ENCODE measurements at regions not wholly inside any gene's neighbourhood (a gene's known extent, or its start where the extent isn't known, plus 50 kb on each side); places are given as distances from the start of the nearest gene placed in this dataset.

DNA sequence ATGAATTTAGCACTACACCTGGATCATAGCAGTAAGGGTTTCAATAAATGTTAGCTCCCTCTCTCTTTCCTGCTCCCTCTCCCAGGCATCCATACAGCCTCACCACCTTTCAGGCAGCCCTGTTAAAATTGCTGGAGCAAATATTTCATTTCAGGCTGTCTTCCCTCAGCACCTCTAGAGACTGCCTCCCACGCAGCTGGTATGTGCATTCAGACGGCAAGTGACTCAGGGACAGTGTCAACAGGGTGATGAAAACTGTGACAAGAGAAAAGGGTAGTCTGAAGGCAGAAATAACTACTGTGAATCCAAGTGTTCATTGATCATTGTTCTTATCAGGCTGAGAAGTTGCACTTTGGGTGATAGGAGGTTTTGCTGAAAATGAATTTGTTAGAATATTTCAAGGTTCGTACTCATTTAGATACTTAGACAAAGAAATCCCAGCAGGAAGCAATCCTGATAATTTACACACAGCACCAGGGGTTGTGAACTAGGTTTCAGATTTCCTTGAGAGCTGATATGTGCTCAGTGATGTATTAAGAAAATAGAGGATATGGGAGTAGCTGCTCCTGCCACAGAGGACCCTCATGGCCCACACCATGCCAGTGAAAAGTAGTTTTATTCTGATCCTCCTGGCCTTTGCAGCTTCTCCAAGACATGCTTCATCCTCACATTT, 424.2 kb downstream of the FGF13 start:
- Histone ChIP-seq H3K4me1 (ENCODE audit: control insufficient read depth in 2 of 3, insufficient read depth in 2 of 3, low read depth in 1 of 3, low read length in 3 of 3) (no peaks in the 10 kb centered on the region), H3K9me3 (ENCODE audit: control insufficient read depth in 2 of 3, insufficient read depth in 1 of 3, low read length in 3 of 3) (no peaks in the 10 kb centered on the region), H3K4me3 (ENCODE audit: low read length in 3 of 3) (no peak overlapping the region), H3K27ac (ENCODE audit: low read depth in 2 of 2, low read length in 2 of 2) (no peak overlapping the region), H3K9ac (ENCODE audit: low read length in 3 of 3) (no peak overlapping the region), H3K27me3 (ENCODE audit: control insufficient read depth, insufficient read depth, low read length) (no peaks in the 10 kb centered on the region), H3K36me3 (ENCODE audit: control insufficient read depth in 2 of 3, insufficient read depth in 3 of 3, low read length in 3 of 3) (no peaks in the 10 kb centered on the region)
- intact Hi-C loops (cut with DNase I), result no loop called here
- no peak for FAIRE-seq
- TF ChIP-seq, protein P1, sequence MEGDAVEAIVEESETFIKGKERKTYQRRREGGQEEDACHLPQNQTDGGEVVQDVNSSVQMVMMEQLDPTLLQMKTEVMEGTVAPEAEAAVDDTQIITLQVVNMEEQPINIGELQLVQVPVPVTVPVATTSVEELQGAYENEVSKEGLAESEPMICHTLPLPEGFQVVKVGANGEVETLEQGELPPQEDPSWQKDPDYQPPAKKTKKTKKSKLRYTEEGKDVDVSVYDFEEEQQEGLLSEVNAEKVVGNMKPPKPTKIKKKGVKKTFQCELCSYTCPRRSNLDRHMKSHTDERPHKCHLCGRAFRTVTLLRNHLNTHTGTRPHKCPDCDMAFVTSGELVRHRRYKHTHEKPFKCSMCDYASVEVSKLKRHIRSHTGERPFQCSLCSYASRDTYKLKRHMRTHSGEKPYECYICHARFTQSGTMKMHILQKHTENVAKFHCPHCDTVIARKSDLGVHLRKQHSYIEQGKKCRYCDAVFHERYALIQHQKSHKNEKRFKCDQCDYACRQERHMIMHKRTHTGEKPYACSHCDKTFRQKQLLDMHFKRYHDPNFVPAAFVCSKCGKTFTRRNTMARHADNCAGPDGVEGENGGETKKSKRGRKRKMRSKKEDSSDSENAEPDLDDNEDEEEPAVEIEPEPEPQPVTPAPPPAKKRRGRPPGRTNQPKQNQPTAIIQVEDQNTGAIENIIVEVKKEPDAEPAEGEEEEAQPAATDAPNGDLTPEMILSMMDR (IDR thresholded peaks at IDR 0.05; ENCODE audit: borderline replicate concordance, extremely low read depth, insufficient read depth), result no peak
- peak in 4 of 5 donors; percentile 55 to 83 (median 71) for DNase-seq

DNA sequence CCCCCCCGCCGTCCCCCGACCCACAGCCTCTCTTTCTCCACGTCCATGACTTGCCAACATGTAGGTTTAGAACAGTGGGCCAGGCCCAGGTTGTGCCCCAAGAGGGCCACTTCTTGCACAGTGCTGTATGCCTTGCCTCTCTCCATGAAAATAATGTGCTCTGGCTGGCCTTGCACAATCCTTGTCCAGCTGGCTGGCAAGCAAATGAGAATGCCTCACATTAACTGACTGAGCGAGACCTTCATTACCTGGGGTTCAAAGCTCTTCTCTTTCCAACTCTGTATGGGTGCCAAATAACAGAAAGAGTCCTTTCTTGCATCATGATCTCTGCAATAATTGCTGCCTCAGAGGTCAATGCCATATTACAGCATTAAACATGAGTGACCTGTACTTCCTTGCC, 416.6 kb downstream of the FGF13 start:
- TF ChIP-seq, protein P1 (IDR thresholded peaks at IDR 0.05; ENCODE audit: borderline replicate concordance, extremely low read depth, insufficient read depth), result no peak

DNA sequence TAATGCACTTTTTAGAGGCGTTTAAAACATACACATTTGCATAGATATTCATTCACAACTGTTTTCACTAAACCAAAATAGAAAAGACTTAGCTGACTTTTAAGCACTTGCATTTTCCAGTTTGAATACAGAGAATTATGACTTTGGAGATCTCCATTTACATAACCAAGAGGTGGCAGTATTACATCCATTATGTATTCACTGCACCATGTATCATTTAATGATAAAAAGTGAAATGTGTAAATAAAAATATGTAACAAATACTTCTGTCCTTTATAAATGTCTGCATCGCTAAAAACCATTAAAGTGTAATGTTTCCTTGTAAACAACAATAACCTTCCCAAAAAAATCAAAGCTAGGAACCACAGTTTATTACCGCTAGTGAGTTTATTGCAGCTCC, 413.2 kb downstream of the FGF13 start:
- intact Hi-C loops (cut with DNase I), result no loop called here
- no peak for DNase-seq
- Histone ChIP-seq H3K4me3 (ENCODE audit: low read length in 3 of 3) (no peak overlapping the region), H3K4me1 (ENCODE audit: control insufficient read depth in 2 of 3, insufficient read depth in 2 of 3, low read depth in 1 of 3, low read length in 3 of 3) (no peaks in the 10 kb centered on the region), H3K27ac (ENCODE audit: low read depth in 2 of 2, low read length in 2 of 2) (no peak overlapping the region), H3K9ac (ENCODE audit: low read length in 3 of 3) (no peak overlapping the region), H3K9me3 (ENCODE audit: control insufficient read depth in 2 of 3, insufficient read depth in 1 of 3, low read length in 3 of 3) (no peaks in the 10 kb centered on the region), H3K27me3 (ENCODE audit: control insufficient read depth, insufficient read depth, low read length) (no peaks in the 10 kb centered on the region), H3K36me3 (ENCODE audit: control insufficient read depth in 2 of 3, insufficient read depth in 3 of 3, low read length in 3 of 3) (no peaks in the 10 kb centered on the region)
- TF ChIP-seq, protein P1 (IDR thresholded peaks at IDR 0.05; ENCODE audit: borderline replicate concordance, extremely low read depth, insufficient read depth), result no peak
- FAIRE-seq, result peak; percentile 37

More for the DNA sequence above, 416.6 kb downstream of the FGF13 start:
- no peak for FAIRE-seq
- no peaks in the 10 kb centered on the region for H3K27me3 ChIP-seq (ENCODE audit: control insufficient read depth, insufficient read depth, low read length)
- no peak overlapping the region for H3K9ac ChIP-seq (ENCODE audit: low read length in 3 of 3)
- no peak overlapping the region for H3K27ac ChIP-seq (ENCODE audit: low read depth in 2 of 2, low read length in 2 of 2)
- peak in 1 of 5 donors; percentile 15 for DNase-seq
- no peaks in the 10 kb centered on the region for H3K4me1 ChIP-seq (ENCODE audit: control insufficient read depth in 2 of 3, insufficient read depth in 2 of 3, low read depth in 1 of 3, low read length in 3 of 3)
- H3K4me3 ChIP-seq (ENCODE audit: low read length in 3 of 3), result no peak overlapping the region
- no peaks in the 10 kb centered on the region for H3K9me3 ChIP-seq (ENCODE audit: control insufficient read depth in 2 of 3, insufficient read depth in 1 of 3, low read length in 3 of 3)
- intact Hi-C loops (cut with DNase I), result no loop called here
- no peaks in the 10 kb centered on the region for H3K36me3 ChIP-seq (ENCODE audit: control insufficient read depth in 2 of 3, insufficient read depth in 3 of 3, low read length in 3 of 3)

DNA sequence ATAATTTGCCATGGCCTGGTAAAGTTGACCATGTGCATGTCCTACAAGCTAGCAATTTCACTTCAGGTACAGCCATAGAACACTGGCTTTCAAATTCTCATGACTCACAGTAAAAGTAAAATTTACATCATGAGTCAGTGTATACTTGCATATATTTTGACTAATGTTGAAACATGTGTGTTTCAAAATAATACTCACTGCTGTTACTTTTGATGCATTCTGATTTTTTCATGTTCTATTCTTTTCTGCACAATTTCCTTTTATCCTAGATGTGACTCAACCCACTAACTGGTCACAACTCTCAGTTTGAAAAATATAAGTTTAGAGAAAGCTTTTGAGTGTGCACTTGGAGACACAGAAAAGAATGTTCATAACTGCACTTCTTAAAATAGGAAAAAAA, 365.7 kb downstream of the FGF13 start:
- Histone ChIP-seq H3K9ac (ENCODE audit: low read length in 3 of 3) (no peak overlapping the region), H3K9me3 (ENCODE audit: control insufficient read depth in 2 of 3, insufficient read depth in 1 of 3, low read length in 3 of 3) (no peaks in the 10 kb centered on the region), H3K27me3 (ENCODE audit: control insufficient read depth, insufficient read depth, low read length) (no peaks in the 10 kb centered on the region), H3K27ac (ENCODE audit: low read depth in 2 of 2, low read length in 2 of 2) (no peak overlapping the region), H3K4me1 (ENCODE audit: control insufficient read depth in 2 of 3, insufficient read depth in 2 of 3, low read depth in 1 of 3, low read length in 3 of 3) (no peaks in the 10 kb centered on the region), H3K36me3 (ENCODE audit: control insufficient read depth in 2 of 3, insufficient read depth in 3 of 3, low read length in 3 of 3) (no peaks in the 10 kb centered on the region), H3K4me3 (ENCODE audit: low read length in 3 of 3) (no peak overlapping the region)
- DNase-seq (no peak), FAIRE-seq (no peak)
- TF ChIP-seq, protein P1 (IDR thresholded peaks at IDR 0.05; ENCODE audit: borderline replicate concordance, extremely low read depth, insufficient read depth), result no peak
- intact Hi-C loops (cut with DNase I), result no loop called here
